ENCODE measurements at regions not wholly inside any gene's neighbourhood (a gene's known extent, or its start where the extent isn't known, plus 50 kb on each side); places are given as distances from the start of the nearest gene placed in this dataset.
A peak's percentile ranks its signal among the peaks of the same experiment; 100 is the strongest.

DNA sequence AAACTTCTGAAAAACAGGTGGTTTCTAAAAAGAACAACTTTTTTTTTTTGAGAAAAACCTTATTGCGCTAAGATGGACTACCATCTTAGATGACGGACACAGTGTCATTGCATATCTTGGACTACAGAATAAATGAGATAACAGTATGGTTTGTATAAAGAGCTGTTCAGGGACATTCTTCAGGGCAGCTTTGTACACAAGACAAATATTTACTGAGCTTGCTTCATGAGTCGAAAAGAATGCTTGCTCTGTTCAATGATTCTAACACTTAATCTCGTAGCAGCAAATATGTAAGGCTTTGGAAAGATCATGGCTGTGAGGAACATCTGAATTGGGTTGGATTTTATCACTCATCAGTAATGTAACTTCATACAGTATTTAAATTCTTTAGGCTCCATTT is 282.5 kb upstream of the CWC22 start:
- no peaks in the 10 kb centered on the region for H3K36me3 ChIP-seq (ENCODE audit: control insufficient read depth, insufficient read depth, low read length)
- dilution Hi-C loops (cut with HindIII; ENCODE audit: low sequenced_read_pairs, unreplicated experiment), result no loop called here
- no peak overlapping the region for H4K91ac ChIP-seq (ENCODE audit: insufficient read depth, low read depth, low read length)
- DNase-seq (no peak), ATAC-seq (ENCODE audit: low read depth) (peak; percentile 35)
- H2AK9ac ChIP-seq (replicated peaks; ENCODE audit: low read depth, low read length, poor library complexity), result no peak overlapping the region
- no peak overlapping the region for H4K8ac ChIP-seq (ENCODE audit: low read depth in 2 of 2, low read length in 2 of 2)
- H3K9me3 ChIP-seq (ENCODE audit: control insufficient read depth, insufficient read depth, low read length), result no peaks in the 10 kb centered on the region
- no peak overlapping the region for H3K4me2 ChIP-seq (ENCODE audit: low read depth, low read length)
- H3K14ac ChIP-seq (replicated peaks; ENCODE audit: low read depth, low read length), result no peak overlapping the region
- POLR2A ChIA-PET (ENCODE audit: unreplicated experiment), result no interaction called here
- BruUV-seq (replicated peaks), result no TSS peak
- H3K27me3 ChIP-seq (ENCODE audit: control insufficient read depth, insufficient read depth, low read length), result no peaks in the 10 kb centered on the region
- CTCF ChIA-PET, result interaction anchor here (0.6 kb wide), 1 partner anchor 412 kb away, joined by 3 read pairs; no protein-coding TSS in a partner anchor
- no peak overlapping the region for H3K27ac ChIP-seq (ENCODE audit: insufficient read depth, low read length)
- peaks cover 3% of the 10 kb centered on the region for H3K4me1 ChIP-seq (ENCODE audit: control insufficient read depth, insufficient read depth, low read length)
- no peak overlapping the region for H3K23ac ChIP-seq (ENCODE audit: low read depth, low read length)
- H3K9me1 ChIP-seq (ENCODE audit: insufficient read depth, low read length), result 0 out of 2 replicates have a peak, but pooled peaks cover 3% of the 10 kb centered on the region
- WGBS, 2 experiments (ENCODE audit: extremely low coverage in 2 of 2, insufficient read length in 1 of 2), result no CpG with 5 or more reads among the region's 4 CpGs
- H3K4me3 ChIP-seq (ENCODE audit: insufficient read depth, low read depth, low read length), result no peak overlapping the region
- no peak overlapping the region for H3K18ac ChIP-seq (ENCODE audit: low read depth, low read length)
- H3K56ac ChIP-seq (ENCODE audit: extremely low read depth, insufficient read depth, low read length), result no peak overlapping the region
- H2AK5ac ChIP-seq (ENCODE audit: low read depth, low read length), result no peak overlapping the region
- no peak overlapping the region for H2AFZ ChIP-seq (replicated peaks; ENCODE audit: low read length, poor library complexity)
- no peak overlapping the region for H2BK120ac ChIP-seq (ENCODE audit: low read depth, low read length)
- TF ChIP-seq CEBPB (IDR thresholded peaks at IDR 0.05; ENCODE audit: low read depth, low read length) (no peak), FOS (IDR thresholded peaks at IDR 0.05; ENCODE audit: low read depth, low read length) (no peak), MAFK (IDR thresholded peaks at IDR 0.05; ENCODE audit: low read depth, low read length) (no peak), CHD1 (IDR thresholded peaks at IDR 0.05; ENCODE audit: low read depth, low read length) (no peak), MAZ (IDR thresholded peaks at IDR 0.05; ENCODE audit: borderline replicate concordance, low read depth, low read length) (no peak), POLR2A (IDR thresholded peaks at IDR 0.05; ENCODE audit: low read depth, low read length) (no peak), RCOR1 (IDR thresholded peaks at IDR 0.05; ENCODE audit: insufficient replicate concordance, low read length) (no peak), NFE2L2 (IDR thresholded peaks at IDR 0.05; ENCODE audit: low read depth, low read length) (no peak)
- TF ChIP-seq, protein P1, sequence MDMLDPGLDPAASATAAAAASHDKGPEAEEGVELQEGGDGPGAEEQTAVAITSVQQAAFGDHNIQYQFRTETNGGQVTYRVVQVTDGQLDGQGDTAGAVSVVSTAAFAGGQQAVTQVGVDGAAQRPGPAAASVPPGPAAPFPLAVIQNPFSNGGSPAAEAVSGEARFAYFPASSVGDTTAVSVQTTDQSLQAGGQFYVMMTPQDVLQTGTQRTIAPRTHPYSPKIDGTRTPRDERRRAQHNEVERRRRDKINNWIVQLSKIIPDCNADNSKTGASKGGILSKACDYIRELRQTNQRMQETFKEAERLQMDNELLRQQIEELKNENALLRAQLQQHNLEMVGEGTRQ (IDR thresholded peaks at IDR 0.05; ENCODE audit: low read depth, low read length), result no peak
- TF ChIP-seq, protein P2, sequence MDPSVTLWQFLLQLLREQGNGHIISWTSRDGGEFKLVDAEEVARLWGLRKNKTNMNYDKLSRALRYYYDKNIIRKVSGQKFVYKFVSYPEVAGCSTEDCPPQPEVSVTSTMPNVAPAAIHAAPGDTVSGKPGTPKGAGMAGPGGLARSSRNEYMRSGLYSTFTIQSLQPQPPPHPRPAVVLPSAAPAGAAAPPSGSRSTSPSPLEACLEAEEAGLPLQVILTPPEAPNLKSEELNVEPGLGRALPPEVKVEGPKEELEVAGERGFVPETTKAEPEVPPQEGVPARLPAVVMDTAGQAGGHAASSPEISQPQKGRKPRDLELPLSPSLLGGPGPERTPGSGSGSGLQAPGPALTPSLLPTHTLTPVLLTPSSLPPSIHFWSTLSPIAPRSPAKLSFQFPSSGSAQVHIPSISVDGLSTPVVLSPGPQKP (IDR thresholded peaks at IDR 0.05; ENCODE audit: borderline replicate concordance, low read depth, low read length), result no peak
- H3K4ac ChIP-seq (ENCODE audit: low read depth, low read length), result no peak overlapping the region
- no peak overlapping the region for H2BK20ac ChIP-seq (ENCODE audit: low read depth, low read length)
- no peak overlapping the region for H3K9ac ChIP-seq (ENCODE audit: low read depth, low read length)
- H3K79me1 ChIP-seq (ENCODE audit: low read depth in 1 of 2, low read length in 2 of 2), result no peaks in the 10 kb centered on the region
- intact Hi-C loops (cut with micrococcal nuclease), result no loop called here
- no peaks in the 10 kb centered on the region for H4K20me1 ChIP-seq (ENCODE audit: insufficient read depth, low read length)
- no peak overlapping the region for H4K5ac ChIP-seq (ENCODE audit: low read depth, low read length)
- no peak overlapping the region for H2BK15ac ChIP-seq (ENCODE audit: low read depth, low read length)
- H2BK5ac ChIP-seq (ENCODE audit: low read depth, low read length, poor library complexity, severe bottlenecking), result no peak overlapping the region
- in situ Hi-C loops (cut with MboI; ENCODE audit: low sequenced_read_pairs), result no loop called here
